ENCODE measurements at regions not wholly inside any gene's neighbourhood (a gene's known extent, or its start where the extent isn't known, plus 50 kb on each side); places are given as distances from the start of the nearest gene placed in this dataset.

DNA sequence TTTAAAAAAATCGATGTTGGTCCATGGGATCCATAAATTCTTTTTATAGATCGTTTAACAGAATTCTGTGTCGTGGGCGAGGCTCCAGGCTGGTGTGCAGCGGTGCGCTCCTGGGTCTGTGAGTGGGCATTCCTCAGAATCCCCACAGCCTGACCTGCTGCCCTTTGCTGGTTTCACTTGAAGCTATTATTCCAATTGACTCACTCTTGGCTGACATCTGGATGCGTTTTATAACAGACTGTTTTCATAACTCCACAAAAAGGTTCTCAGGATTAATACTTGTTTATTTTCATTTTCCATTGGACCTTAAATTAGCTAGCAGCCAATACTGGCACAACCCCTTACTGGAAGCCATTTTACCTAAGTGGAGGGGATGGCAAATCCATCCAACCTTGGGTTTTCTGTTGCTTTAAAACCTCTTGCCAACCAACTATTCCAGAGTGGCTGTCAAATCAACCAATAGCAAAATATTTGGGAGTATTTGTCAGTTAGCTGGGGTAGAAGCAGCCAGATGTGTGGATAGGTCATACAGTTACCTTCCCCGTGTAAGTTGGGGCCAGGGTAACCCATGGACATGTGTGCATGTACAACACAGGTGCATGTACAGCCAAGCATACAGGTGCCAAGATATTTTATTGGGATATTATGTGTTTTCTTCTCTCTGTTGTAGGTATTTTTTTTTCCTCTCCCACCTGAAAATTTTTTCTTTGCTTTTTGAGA is 160.7 kb upstream of the ZNF32 start:
- H3K4me3 ChIP-seq (ENCODE audit: low read depth, low read length) = no peak overlapping the region

DNA sequence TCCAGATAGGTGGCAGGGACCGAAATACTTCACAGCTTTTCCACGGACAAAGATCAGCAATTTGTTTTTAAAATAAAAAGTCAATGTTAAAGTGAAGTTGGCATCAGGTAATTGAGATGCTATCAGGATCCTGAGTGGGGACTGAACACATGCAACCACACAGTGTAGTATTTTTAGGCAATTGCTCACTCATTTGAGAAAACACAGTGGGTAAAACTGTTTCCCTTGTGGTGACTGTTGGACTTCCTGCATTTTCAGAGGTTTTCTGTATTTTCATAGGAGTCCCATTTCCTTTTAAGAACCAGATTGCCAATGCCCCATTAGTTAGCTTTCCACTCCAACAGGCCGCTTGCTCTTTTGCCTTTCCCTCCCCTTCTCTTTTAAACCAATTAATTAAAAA is 159.5 kb upstream of the ZNF32 start:
- no peak overlapping the region for H3K4me3 ChIP-seq (ENCODE audit: low read depth, low read length)

DNA sequence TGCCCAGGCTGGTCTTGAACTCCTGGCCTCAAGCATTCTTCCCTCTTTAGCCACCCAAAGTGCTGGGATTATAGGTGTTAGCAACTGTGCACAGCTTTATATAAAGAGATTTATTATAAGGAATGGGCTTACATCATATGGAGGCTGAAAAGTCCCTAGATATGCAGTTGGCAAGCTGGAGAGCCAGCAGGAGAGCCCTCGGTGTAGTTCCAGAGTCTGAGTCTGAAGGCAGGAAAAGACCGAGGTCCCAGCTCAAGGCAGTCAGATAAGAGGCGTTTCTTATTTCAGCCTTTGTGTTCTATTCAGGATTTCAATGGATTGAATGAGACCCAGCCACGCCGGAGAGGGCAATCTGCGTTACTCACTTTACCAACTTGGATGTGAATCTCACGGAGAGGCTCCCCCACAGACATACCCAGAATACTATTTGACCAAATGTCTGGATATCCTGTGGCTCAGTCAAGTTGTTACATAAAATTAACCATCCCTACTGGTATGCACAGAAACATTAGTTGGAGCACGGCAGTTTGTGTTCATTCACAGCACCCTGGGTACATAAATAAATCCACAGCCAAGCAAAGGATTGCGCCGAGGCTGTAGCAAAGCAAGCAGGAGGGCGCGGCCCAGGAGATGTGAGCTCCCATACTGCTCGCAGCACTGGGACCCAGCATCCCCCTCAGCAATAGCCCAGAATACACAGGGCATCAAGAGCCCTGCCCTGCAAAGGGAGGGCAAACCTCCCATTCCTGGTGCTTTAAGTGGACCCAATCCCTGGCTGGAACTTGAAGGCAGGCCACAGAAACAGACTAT is 158.4 kb upstream of the ZNF32 start:
- no peak overlapping the region for H3K4me3 ChIP-seq (ENCODE audit: low read depth, low read length)

- no peak overlapping the region for H3K4me3 ChIP-seq (ENCODE audit: low read depth, low read length)
Measured at GRCh38 chr10:43803791-43804190, 155.1 kb upstream of the ZNF32 start.

DNA sequence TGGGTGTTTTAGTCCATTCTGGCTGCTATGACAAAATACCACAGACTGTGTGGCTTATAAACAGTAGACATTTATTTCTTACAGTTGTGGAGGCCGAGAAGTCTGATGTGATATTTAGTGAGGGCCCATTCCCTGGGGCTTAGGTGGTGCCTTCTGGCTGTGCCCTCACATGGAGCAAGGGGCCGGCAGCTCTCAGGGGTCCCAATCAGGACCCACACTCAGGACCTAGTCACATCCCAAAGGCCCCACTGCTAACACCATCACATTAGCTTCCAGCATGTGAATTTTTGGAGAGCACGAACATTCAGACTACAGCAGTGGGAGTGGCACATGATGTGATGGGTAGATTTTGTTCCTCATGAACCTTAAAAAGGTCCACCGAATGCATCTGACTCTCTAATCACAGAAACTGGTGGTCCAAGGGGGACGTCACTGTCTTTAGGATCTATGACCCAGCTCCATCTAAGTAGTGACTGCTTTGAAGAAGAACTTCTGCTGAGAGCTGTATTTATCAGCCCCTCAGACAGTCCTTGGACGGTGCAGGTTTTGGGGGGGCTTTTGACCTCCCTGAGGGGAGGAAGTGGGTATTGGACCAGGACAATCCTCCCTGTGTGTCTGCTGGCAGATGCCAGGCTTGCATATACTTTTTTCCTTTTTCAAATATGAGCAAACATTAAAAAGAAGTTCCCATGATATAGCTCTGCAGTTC is 154.5 kb upstream of the ZNF32 start:
- no peak overlapping the region for H3K4me3 ChIP-seq (ENCODE audit: low read depth, low read length)

GRCh38 chr10:43801626-43802025 is 152.9 kb upstream of the ZNF32 start:
- H3K4me3 ChIP-seq (ENCODE audit: low read depth, low read length) = no peak overlapping the region

- H3K4me3 ChIP-seq (ENCODE audit: low read depth, low read length) = no peak overlapping the region
Measured at GRCh38 chr10:43801140-43801539, 152.5 kb upstream of the ZNF32 start.

- H3K4me3 ChIP-seq (ENCODE audit: low read depth, low read length) = no peak overlapping the region
Measured at GRCh38 chr10:43796781-43797180, 148.1 kb upstream of the ZNF32 start.

DNA sequence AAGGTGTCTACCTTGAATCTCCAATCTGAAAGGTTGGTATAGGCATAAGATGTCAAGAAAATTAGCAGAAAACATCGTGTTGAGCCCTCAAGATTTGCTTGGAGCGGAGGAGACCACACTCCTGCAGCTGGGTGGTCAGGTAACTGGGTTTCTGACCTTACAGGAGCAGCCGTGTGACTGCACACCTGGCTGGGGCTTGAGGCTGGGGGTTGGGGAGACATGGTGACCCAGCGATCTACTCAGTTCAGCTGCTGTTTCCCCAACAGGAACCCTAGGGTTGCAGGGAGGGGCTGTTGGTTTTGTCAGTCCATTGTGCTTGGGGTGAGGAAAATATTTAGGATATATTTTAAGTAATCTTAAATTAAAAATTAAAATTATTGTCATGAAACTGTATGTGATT is 147.0 kb upstream of the ZNF32 start:
- no peak overlapping the region for H3K4me3 ChIP-seq (ENCODE audit: low read depth, low read length)

- H3K4me3 ChIP-seq (ENCODE audit: low read depth, low read length) = no peak overlapping the region
Measured at GRCh38 chr10:43795093-43795492, 146.4 kb upstream of the ZNF32 start.

GRCh38 chr10:43794181-43794815 is 145.6 kb upstream of the ZNF32 start:
- no peak overlapping the region for H3K4me3 ChIP-seq (ENCODE audit: low read depth, low read length)

DNA sequence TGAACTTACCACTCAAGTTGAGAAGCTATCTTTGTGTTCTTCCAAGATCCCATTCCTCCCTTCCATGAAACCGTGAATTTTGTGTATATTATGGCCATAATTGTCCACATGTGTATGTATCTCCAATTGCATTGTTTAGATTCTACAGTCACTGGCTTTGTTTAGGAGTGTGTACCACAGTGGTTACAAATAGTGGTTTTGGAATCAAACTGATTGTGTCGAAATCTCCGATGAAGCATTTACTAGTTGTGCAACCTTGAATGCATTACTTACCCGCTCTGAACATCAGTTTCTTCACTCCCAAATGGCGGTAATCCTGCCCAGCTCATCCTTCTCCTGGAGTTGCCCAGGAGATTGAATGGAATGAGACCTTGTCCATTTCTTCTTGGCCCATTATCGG is 145.0 kb upstream of the ZNF32 start:
- H3K4me3 ChIP-seq (ENCODE audit: low read depth, low read length) = no peak overlapping the region

DNA sequence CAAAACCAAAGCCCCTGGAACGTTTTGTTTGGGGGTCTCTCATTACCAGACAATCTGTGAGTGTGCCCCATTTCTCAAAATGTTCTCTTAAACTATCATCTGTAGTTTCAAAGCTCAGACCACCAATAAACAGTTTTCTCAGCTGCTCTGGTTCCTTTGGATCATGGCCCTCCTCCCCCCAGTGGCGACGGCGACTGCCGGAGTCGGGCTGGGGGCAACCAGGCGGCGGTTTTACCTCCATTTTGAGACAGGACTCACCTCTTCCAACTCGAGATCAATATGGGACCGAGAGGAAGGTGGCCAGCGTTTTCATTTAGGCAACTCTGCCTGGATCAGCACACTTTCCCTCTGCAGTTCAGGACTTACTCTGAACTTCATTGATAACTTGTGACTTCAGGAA is 141.5 kb upstream of the ZNF32 start:
- no peak overlapping the region for H3K4me3 ChIP-seq (ENCODE audit: low read depth, low read length)

DNA sequence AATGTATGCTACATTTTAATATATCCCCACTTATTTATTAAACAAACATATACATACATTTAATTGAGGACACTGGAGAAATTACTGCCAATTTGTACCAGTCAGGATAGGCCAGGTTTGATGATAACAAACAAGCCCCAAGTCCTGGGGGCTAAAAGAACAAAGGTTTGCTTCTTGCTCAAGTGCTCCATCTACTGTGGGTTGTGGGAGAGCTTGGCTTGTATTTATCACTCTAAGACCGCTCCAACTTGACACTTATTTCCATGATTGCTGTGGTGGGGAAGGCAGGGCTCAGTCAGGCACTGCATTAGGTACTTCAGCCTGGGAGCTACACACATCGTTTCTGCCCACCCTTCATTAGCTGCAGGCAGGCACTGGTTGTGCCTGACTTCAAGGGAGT is 136.6 kb upstream of the ZNF32 start:
- H3K4me3 ChIP-seq (ENCODE audit: low read depth, low read length) = no peak overlapping the region

DNA sequence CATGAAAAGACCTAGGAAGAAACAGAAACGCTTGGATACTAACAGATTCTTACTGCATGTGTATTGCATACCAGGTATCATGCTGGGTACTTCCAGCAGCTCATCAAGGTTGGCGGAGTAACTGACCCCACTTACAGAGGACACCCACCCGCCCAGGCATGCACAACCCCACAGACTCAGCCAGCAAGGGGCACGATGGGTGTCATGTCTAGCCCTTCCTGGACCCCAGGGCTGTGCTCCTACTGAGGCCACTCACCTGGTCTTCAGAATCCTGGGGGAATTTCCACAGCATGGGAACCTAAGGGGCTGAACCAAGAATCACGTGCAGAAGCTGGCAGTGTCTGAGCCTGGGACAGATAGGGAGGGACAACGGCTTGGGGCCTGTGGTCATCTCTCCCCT is 134.1 kb upstream of the ZNF32 start:
- H3K4me3 ChIP-seq (ENCODE audit: low read depth, low read length) = no peak overlapping the region

DNA sequence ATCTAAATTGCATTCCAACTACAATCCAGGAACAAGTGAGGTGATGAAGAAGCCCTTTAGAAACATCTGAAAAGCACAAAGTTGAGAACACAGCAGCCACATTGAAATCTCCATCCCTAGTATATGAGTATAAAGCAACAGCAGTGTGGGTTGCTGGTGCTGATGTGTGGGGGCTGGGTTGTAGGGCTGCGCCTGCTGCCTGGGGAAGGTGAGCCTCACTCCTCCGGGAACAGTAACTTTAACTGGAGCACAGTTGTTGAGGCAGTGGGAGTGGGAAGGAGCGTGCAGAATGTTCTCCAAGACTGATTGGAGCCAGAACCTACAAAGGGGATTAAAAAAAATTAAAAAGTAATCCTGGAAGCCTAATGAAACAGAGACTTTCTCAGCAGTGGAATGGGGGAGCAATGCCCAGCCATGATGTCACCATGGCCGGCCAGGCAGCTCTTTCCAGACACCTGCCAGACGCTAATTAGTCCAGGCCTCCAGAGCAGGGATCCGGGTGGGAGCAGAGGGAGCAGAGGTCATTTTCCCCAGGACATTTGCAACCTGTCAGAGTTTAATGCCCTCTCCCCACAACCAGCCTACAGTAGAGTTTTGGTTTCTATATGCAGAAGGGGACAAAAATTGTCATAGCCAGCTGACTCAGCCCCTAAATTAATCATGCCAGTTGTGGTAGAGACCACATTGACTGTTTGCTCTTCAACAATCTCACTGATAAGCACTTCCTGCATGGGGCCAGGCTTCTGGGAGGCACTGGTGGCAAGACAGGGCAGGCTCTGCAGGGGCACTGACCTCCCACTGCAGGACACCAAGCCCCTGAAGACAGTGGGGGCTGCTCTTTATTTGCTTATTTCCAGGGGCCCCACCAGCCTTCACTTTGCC is 133.0 kb upstream of the ZNF32 start:
- H3K4me3 ChIP-seq (ENCODE audit: low read depth, low read length) = no peak overlapping the region

- H3K4me3 ChIP-seq (ENCODE audit: low read depth, low read length) = no peak overlapping the region
Measured at GRCh38 chr10:43778571-43778970, 129.9 kb upstream of the ZNF32 start.

- no peak overlapping the region for H3K4me3 ChIP-seq (ENCODE audit: low read depth, low read length)
Measured at GRCh38 chr10:43775384-43775783, 126.7 kb upstream of the ZNF32 start.

GRCh38 chr10:43774234-43774769 is 125.6 kb upstream of the ZNF32 start:
- H3K4me3 ChIP-seq (ENCODE audit: low read depth, low read length) = no peak overlapping the region

DNA sequence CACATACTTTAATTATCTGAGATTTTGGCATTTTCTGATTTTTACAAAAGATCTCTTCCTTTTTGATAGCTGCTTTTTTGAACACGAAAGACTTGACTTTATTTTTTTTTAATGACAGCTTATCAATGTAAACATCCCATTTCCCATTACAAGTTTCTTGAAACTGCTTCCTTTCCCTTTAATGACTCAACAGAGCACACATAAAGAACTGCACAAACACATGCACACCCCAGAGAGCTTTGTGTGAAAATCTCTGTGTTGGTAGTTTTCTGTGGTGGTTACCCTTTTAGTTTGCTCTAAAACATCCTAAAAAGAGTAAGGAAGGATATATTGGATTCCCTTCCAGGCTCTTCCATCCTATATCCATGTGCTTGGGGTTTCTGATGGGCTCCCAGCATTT is 125.1 kb upstream of the ZNF32 start:
- no peak overlapping the region for H3K4me3 ChIP-seq (ENCODE audit: low read depth, low read length)

Measured in iPS-11a (cell line).